NB4 (cell line): ENCODE measurements at regions not wholly inside any gene's neighbourhood (a gene's known extent, or its start where the extent isn't known, plus 50 kb on each side); places are given as distances from the start of the nearest gene placed in this dataset.

Source experiments
- CTCF ChIP-seq: IDR thresholded peaks from one replicate; pipeline ENCODE4 v1.5.1; 2012; ENCODE audit warnings: low read depth, low read length
- MAX ChIP-seq: IDR thresholded peaks from 2 replicates; pipeline ENCODE4 v1.6.1; 2011; ENCODE audit warnings: low read depth, low read length
- MYC ChIP-seq: IDR thresholded peaks from 2 replicates; pipeline ENCODE4 v1.6.1; 2011; ENCODE audit warnings: low read depth, low read length
- POLR2A ChIP-seq: IDR thresholded peaks from 2 replicates; pipeline ENCODE4 v1.6.1; 2011; ENCODE audit warnings: mild to moderate bottlenecking; ENCODE audit not compliant: insufficient read length; ENCODE audit errors: extremely low read depth

DNA sequence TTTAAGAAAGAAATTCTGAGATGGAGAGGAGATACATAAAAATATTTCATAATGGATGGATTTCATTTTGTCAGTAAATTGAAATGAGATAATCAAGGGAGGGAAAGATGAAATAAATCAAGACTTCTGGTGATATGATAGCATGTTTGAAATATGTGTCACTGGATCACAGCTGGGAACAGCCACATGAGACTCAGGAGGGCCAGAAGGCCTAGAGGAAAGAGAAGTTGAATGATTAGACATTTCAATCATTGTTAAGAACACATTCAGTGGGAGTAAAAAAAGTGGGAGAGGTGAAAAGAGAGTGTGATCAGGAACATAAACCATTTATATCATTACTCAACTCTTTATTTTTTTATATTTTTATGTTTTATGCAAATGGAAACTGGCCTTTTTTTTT, 933.4 kb downstream of the KCNJ2 start:
- TF ChIP-seq CTCF = no peak
- TF ChIP-seq MAX = no peak
- no peak for TF ChIP-seq MYC
- no peak for TF ChIP-seq POLR2A
